ENCODE measurements at regions not wholly inside any gene's neighbourhood (a gene's known extent, or its start where the extent isn't known, plus 50 kb on each side); places are given as distances from the start of the nearest gene placed in this dataset.
"Not testable (repeated sequence)": the region's sequence is repeated elsewhere in the genome, so short reads cannot be mapped to it uniquely, and the experiment has no call there.

DNA sequence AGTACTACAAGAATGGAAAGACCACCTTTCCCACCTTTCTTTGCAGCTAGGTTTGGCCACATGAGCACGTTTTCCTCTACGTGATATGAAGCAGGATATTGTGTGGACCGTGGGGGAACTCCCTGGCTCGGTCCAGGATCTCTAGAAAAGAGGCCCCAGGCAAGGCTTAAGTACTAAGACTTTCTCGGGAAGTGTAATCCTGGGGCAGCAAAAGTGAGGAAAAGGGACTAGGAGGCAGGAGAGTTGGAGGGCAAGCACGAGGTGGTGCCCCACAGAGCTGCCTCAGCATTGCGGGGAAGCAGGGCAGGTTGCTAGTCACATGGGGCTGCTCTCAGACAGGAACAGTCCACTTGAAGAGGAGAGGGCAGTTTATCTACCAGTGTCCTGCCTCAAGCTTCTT lies 235.1 kb downstream of the GADD45G start:
- no peak for DNase-seq (ENCODE audit: low spot score)

DNA sequence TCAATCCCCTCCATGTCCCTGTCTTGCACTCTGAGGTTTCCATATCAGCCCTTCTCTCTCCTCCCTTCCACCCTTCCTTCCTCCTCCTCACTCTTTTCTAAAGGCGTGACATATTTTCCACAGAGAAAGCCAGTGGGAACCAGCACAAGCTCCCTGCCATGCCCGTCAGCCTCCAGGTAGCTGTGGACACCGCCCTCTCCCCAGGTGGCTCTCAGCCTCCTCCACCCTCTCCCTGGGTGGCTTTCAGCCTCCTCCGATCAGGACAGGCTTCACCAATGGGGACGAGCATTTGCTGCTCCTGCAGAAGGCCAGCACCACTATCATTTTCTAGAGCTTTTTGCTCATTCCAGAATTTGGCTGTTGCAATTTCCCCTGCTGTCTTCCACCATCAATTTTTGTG lies 236.6 kb downstream of the GADD45G start:
- no peak for DNase-seq (ENCODE audit: low spot score)

DNA sequence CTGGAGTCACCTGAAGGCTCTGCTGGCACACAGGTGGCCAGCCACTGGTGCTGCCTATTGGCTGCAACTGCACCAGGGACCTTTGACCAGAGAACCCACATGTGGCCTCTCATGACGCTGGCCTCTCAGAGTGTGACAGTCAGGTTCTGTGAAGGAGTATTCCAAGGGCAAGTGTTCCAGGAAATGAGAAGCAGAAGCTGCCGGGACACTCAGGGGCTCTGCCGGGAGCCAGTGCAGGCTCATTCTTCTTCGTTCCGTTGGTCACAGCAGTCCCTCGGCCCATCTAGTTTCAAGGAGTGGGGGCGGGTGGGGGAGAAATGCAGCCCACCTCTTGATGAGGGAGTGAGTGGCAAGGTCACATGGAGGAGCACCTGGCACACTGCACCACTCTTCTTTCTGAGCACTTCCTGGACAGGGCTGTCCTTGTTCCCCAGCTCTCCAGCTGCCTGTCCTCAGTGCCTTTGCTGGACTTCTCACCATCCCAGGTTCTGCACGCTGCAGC lies 237.5 kb downstream of the GADD45G start:
- DNase-seq (ENCODE audit: low spot score) = no peak

DNA sequence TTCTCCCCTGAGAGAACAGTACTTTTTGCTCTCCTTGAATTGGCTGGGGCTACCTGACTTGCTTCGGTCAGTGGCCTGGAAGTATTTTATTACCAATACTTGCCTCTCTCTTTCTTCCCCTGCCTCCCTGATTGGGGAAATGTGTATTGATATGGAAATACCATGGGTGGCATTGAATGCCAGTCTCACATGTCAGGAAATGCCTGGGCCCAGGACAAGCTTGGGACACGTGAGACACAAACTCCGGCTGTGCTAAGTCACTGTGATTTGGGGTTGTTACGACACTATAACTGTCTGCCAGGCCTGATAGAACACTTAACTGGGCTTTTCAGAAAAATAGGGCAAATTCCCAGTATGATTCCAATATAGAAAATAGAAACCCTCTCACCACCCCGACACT lies 238.3 kb downstream of the GADD45G start:
- DNase-seq (ENCODE audit: low spot score) = no peak

DNA sequence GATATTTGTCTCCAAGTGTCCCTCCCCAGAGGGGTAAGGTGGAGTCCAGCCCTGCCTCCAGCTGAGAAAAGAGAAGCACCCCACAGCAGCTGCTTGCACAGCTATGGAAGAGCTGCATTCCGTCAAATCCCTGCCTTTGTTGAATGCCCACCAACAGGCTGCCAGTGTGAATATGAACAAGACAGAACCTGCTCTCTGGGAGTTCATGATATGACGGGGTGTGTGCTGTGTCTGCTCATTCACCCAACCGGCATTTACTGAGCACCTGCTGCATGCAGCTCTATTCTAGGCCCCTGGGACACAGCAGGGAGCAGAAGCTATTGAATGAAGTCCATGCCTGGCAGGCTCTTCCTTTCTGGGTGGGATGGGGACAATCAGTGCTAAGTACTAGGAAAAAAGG lies 238.8 kb downstream of the GADD45G start:
- no peak for DNase-seq (ENCODE audit: low spot score)

DNA sequence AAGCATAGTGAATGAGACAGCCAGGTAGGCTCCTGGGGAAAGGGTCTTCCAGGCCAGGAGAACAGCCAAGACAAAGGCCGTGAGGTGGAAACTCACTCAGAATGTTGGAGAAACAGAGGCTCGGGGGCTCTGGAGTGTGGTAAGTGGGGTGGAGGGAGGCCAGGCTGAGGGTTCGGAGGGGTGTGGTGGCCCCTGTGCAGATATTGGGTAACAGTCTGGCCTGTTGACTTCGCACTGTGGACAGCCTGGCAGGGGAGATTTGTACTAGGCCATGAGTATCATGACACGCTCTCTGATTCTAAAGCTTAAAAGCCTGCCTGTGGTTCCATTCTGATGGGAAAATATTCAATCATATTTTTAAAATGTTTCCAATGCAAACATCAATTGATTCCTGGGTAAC lies 239.3 kb downstream of the GADD45G start:
- no peak for DNase-seq (ENCODE audit: low spot score)

DNA sequence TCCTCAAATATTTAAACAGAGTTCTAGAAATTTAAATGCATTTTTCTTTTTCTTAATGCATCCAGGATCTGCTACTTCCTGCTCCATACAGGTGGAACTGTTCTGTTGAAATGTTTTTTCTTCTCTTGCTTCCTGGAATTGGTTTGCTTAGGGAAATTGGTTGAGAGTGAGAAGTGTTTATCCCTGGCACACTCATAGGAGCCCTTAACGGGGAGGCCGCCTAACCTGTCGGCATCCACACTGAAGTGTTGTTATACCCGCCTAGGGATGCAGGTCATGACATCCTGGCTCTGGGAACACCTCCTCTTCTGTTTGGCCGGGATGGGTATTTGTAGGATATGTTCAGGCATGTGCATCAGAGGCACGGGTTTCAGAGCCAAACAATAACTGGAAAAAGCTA lies 239.7 kb downstream of the GADD45G start:
- DNase-seq (ENCODE audit: low spot score) = no peak

DNA sequence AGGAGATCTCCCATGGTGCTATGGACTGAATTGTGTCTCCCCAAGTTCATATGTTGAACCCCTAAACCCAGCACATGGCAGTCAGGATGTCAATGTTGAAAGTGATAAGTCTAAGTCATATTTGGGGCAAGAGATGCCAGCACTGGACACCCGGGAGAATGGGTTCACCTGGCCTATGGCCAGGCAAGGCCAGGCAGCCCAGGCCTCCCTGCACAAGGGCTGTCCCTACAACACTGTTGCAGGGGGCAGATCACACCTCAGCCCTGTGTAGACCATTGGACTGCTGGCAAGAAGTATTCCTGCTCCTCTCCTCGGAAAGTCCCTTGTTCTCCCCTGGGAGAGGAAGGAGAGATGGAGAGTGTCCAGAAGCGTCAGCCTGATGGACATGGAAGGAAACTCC lies 240.5 kb downstream of the GADD45G start:
- no peak for DNase-seq (ENCODE audit: low spot score)

DNA sequence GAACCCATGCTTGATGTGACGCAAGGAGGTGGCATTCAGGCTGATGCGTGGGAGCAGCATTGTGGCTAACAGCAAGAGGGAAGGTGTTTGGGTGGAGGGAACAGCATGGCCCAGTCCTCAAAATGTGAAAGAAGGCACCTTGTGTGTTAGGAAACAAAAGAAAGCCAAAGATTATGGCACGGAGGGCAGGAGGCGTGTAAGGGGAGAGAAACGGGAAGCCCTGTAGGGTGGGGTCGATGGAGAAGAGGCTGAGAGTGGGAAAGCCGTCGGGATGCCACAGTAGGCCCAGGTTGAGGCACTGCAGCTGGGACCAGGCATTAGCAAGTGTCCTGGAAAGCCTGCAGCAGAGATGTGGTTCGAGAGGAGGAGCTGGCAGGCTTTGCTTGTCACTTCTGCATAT lies 241.1 kb downstream of the GADD45G start:
- DNase-seq (ENCODE audit: low spot score) = no peak

DNA sequence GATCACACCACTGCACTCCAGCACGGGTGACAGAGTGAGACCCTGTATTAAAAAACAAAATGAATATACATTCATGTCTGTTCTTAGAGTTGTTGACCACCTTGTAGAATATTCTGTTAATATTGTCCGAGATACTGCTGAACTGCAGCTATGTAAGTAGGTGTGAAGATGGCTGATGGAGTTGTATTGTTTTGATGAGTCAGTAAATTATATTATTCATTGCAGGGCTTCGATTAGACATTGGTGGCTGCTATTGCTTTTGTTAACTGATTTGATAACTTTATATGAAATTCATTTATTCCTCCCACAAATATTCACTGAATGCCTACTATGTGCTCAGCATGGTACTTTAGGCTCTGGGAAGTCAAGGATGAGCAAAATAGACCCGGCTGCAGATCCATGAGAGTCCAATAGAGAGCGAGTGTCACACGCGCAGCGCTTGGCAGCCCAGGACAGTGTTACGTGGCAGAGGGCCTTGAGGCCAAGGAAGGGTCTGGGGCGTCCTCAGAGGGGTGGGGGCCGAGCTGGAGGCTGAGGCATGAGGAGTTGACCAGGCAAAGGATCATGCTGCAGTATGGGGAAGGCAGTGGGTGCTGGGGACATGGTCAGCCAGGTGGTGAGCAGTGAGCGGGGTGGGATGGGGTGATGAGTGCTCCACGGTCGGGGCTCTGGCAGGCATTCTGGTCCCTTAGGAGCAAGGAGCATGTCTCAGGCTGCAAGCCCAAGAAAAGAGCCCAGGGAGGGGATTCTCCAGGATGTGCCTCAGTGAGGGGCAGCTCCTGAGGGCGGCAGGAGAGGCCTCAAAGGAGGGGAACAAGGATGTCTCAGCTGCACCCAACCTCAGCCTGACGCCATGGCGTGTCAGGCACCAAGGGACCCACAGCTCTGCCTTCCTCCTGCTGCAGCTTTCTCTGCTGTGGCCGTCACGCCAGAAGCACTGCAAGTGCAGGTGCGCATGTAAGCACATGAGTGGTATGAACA lies 243.5 kb downstream of the GADD45G start:
- DNase-seq (ENCODE audit: low spot score) = no peak

DNA sequence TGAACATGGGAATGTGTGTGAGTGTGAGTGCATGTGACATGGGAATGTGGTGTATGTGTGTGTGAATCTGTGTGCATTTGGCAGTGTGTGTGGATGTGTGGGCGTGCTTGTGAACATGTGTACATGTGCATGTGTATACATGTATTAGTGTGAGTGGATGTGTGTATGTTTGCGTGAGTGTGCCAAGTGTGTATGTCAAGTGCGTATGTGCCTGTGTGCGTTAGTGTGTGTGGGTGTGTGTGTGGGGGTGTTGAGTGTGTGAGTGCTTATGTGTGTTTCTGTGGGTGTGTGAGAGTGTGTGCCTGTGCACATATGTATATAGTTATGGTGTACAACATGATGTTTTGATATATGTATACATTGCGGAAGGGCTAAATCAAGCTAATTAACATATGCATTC lies 244.3 kb downstream of the GADD45G start:
- no peak for DNase-seq (ENCODE audit: low spot score)

DNA sequence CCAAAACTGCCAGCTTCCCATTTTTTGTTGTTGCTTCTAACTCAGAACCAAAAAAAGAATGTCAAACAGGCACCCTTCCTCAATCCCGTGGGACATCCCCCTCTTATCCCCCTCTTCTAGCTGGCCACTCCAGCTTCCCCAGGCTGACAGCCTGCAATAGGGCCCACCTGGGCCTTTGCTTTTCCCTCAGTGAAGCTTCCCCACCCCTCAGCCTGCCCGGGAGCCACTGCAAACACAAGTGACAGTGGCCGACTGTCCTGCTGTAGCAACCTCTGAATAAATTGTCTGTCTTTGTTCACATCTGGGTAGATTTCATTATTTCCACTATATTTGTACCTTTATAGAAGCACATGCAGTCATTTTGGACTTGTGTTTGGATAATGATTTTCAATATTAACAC lies 245.3 kb downstream of the GADD45G start:
- DNase-seq (ENCODE audit: low spot score) = no peak

DNA sequence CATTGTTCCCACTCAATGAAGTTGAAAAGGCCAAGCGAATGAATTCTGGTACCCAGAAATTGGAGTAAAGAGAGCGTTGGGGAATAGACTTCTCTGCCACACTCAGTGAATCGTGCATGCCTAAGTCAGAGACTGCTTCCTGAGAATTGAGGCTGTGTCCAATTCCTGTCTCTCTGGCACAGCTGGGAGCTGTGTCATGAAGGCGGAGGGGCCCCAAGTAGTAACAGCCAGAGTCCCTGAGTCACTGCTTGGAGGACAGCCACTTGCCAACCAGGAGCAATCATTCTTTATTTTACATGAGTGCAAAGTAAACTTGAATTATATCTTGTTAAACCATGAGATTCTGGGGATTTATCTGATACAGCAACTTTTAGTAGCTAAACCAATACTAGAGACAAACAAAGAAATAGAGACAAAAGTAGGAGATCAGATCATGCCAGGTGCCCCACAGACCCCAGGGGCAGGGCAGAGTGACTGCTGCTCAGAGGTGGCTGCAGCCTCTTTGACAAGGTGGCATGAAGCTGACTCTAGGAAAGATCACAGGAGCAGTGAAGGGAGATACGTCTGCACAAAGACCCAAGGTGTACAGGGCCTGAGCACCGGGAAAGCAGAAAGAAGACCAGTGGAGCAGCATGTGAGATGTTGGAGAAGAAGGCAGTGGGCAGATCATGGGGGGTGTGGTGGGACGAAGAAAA lies 246.0 kb downstream of the GADD45G start:
- DNase-seq (ENCODE audit: low spot score) = peak; percentile 17

DNA sequence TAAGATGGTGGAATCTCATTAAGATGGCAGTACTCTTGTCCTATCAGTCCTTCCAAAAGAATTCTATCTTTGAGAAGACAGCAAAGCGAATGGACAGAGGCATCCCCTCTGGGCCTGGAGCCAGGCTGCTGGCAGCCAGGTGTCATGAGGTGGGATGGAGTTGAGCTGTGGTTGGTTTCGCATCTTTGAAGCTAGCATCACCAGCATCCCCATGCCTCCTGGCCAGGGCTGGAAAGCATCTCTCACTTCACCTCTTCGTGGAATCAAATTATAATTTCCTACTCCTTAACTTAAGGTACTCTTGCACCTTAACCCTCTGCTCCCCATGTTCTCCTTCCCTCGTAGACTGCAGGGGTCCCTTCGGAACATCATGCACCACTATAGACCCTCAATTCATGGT lies 248.3 kb downstream of the GADD45G start:
- no peak for DNase-seq (ENCODE audit: low spot score)

DNA sequence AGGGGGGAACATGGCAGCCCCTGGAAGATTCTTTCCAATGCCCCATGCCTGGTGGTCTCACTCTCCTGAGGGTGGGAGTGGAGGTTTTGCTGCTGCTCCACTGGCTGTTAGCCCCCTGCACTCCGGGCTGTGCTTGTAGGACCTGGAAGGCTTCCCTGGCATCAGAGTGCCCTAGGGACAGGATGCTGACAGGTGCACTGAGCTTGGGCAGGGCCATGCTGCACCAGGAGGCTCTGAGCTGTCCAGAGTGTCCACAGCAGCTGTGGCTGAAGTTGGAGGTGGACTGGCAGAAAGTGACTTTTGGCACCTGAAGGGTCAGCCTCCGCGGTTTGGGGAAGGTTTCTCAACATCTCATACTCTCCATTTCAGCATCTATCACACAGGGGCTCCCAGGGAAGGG lies 249.1 kb downstream of the GADD45G start:
- DNase-seq (ENCODE audit: low spot score) = no peak

DNA sequence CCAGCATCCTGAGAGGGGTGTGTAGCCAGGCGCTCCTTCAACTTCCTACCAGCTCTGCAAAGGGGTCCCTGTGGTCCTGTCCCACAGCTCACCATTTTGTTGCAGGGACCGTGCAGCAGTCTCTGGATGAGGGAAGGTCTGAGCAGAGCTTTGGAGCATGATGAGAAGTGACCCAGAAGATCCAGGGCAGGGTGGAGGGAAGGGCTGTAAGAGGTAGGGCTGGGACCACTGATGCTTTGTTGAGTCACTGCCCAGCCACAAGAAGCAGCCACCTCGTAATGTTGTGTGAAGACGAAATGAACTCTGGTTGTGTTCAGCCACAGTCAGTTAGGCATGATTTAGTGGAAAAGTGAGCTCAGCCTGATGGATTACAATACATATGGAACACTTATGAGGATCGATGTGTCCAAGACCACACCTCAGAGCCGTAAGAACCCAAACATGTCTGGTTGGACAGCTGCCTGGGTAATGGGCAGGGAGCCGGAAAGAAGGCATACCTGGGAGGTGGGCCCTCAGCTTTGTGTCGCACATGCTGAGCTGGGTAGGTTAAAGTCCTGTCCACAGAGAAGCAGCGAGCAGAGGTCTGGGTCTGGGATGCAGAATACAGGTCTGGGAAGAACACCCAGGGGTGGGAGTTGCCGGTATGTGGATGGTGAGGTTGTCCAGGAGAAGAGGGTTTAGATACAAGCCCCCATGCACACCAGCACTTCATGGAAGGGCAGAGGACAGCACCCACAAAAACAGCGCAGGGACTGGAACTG lies 250.1 kb downstream of the GADD45G start:
- no peak for DNase-seq (ENCODE audit: low spot score)

DNA sequence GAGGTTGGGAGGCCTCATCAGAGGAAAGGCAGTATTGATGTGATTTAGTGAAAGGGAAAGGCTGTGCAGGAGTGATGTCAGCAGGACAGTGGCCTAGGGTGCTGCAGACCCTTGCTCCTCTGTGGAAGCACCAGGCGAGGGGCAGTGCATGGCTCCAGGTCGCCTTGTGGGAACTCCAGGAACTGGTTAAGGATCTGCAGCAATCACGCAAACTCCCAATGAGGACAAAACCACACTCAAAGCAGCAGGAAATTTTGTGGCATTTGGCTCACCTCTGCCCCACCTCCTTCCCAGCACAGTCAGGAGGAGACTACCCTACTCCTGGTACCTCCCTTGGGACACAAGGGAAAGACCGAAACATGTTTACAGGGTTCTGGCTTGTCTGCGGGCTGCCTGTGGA lies 251.5 kb downstream of the GADD45G start:
- not testable (repeated sequence) for DNase-seq (ENCODE audit: low spot score)

DNA sequence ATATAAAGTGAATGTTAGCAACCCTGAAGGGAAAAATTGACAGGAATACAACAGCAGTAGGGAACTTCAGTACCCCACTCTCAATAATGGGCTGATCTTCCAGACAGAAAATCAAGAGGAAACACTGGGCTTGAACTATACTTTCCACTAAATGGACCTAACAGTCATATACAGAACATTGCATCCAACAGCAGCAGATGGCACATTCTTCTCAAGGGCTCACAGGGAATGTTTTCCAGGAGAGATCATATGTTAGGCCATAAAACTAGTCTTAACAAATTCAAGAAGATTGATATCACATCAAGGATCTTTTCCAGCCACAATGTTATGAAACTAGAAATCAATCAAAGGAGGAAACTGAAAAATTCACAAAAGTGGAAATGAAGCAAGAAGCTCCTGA lies 252.1 kb downstream of the GADD45G start:
- DNase-seq (ENCODE audit: low spot score) = not testable (repeated sequence)

DNA sequence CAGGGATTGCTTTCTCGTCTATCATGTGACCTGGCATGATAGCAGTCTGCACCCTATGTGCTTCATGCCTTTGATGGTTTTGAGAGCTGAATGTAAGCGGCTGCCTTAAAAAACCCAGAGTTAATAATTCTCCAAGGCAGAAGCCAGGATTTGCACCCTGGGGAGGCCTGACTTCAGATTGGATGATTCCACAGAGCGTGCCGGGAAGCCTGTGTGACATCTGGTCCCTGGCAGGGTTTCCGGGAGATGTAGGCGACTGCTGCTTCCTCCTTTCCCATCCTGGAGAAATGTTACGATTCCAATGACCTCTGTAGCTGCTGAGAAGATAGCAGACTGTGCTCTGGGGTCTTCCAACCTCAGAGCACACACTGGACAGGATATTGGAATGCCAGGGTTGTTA lies 255.0 kb downstream of the GADD45G start:
- not testable (repeated sequence) for DNase-seq (ENCODE audit: low spot score)

DNA sequence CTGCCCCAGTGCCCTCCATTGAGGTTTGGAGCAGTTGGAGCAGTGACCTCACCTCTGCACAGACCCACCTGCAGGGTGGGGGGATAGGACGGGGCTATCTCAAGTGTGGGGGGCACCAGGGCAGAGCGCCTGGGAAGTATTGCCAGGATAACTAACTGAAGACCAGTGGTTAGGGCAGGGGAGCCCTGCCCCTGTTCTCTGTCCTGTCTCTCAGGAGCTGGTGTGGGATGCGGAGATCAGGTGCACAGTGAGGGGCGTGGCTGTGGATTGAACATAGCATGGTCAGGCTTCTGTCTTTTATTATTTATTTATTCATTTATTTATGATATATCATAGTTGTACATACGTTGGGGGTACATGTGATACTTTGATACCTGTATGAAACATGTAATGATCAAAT lies 256.6 kb downstream of the GADD45G start:
- not testable (repeated sequence) for DNase-seq (ENCODE audit: low spot score)

DNA sequence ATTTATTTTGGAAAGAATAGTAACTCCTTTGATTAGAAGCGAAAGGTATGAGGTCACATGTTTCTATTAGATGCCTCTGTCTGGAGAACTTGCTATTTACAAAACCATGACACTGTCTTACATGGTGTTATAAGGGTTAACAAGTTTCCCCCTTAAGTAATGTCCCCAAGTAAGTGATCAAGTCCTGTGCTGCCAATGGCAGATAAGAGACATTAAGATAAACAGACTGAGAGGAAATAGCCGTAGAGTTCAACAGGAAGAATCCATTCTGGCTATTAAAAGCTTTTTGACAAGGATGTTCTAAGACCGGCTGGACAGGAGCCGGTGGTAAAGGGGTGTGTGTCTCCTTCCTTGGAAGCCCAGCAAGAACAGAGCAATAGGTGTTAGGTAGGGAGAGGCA lies 257.5 kb downstream of the GADD45G start:
- no peak for DNase-seq (ENCODE audit: low spot score)

DNA sequence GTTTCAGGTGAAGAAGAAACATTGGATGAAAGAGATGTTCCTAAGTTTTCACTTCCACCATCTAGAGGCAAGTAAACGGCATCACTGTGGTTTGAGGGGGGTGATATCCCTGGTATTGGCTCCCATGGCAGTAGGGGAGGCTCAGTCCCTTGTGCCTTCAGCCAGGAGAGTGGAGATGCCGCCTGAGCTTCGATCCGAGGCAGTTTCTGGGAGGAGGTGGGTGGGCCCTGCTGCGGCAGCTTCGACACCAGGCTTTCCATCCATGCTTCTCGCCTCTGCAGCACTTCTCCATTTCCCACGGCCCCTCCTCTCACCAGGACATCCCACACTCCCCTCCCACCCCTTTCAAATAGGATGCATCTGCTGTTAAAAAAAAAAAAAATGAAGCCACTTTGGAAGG lies 258.3 kb downstream of the GADD45G start:
- no peak for DNase-seq (ENCODE audit: low spot score)
